NCI-H446 (cell line): ENCODE measurements at regions not wholly inside any gene's neighbourhood (a gene's known extent, or its start where the extent isn't known, plus 50 kb on each side); places are given as distances from the start of the nearest gene placed in this dataset.

Source experiments
- DNase-seq, 2 experiments: peaks; one replicate each; lab custom pipeline; 2025; lab: John Stamatoyannopoulos, UW

- DNase-seq, result no peak
Measured at GRCh38 chr2:128450211-128451024, 131.8 kb upstream of the HS6ST1 start.

GRCh38 chr2:128451084-128452023 lies 132.7 kb upstream of the HS6ST1 start:
- no peak for DNase-seq

- no peak for DNase-seq
Measured at GRCh38 chr2:128452024-128452411, 133.3 kb upstream of the HS6ST1 start.

DNA sequence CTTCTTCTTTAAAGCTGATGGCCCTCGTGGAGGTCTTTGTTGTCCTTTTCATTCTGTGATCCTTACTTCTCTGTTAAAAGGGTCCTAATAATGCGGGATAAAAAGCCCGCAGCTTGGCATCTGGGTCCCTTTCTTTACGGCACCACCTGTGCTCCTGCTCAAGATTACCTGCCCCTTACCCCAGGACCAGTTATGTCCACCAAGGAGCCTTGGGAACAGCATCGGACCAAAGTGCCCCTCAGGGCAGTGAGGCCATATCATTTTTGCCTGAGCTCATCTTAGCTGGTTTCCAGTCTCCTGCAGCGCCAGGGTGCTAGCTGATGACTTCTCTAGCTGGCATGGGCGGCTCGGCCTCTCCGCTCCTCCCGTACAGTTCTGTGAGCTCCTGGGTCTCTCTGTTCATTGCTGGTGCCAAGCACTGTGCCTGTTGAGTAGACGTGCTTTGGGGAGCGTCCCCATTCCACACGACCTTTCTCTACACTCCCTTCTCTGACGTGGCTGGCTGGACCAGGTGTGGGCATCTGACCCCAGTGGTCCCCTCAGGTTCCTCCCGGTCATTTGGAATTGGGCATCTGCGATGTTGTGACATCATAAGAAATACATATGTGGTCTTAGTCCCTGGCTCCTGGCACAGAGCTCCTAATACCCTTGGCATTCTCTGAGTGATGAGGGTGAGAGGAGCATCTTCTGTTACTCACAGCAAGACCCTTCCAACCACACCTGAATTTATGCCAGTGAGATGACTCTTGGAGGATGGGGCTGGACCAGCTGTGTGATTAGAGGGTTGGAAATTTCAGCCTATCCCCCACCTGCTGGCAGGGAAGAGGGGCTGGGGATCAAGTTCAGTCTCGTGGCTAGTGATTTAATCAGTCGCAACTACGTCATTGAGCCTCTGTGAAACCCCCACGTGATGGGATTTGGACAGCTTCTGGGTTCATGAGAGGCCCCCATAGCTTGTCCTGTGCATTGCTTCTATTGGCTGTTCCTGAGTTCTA lies 134.2 kb upstream of the HS6ST1 start:
- DNase-seq, result no peak

DNA sequence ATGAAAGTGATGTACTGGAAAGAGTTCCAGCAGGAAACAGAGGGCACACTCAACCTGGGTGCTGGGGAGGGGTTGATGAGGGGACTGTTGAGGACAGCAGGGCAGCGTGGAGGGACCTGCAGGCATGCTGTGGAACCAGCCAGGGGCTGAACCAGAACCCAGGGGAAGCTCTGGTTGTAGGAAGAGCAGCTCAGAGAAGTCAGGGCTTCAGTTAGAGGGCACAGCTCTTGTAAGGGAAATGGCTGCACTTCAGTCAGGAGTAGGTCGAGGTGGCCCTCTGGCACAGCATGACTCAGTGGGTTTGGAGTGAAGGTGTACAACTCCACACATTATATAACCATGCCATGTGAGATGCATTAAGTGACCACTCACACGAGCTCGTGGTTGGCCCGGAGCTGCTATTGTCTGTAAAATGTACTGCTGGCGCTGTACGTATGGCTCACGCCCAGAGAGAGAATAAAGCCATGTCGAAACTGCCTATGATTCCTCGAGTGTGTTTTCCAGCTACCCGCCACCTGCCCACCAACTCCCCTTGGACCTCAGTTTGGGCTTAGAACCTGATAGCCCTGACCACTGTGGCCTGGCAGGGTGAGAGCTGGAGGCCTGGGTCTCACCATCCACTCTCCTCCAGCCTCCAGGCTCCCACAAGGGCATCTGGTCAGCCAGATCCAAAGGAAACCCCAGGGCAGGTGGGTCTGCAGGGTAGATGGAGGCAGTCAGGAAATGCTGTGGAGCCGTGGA lies 136.5 kb upstream of the HS6ST1 start:
- DNase-seq, result no peak

GRCh38 chr2:128455721-128456050 lies 137.0 kb upstream of the HS6ST1 start:
- DNase-seq, result no peak

- DNase-seq, result no peak
Measured at GRCh38 chr2:128456281-128456680, 137.6 kb upstream of the HS6ST1 start.

GRCh38 chr2:128457006-128457604 lies 138.4 kb upstream of the HS6ST1 start:
- no peak for DNase-seq

GRCh38 chr2:128457716-128458115 lies 139.0 kb upstream of the HS6ST1 start:
- DNase-seq, result no peak

- no peak for DNase-seq
Measured at GRCh38 chr2:128458505-128458904, 139.8 kb upstream of the HS6ST1 start.

GRCh38 chr2:128464456-128464855 lies 145.8 kb upstream of the HS6ST1 start:
- DNase-seq, result no peak

DNA sequence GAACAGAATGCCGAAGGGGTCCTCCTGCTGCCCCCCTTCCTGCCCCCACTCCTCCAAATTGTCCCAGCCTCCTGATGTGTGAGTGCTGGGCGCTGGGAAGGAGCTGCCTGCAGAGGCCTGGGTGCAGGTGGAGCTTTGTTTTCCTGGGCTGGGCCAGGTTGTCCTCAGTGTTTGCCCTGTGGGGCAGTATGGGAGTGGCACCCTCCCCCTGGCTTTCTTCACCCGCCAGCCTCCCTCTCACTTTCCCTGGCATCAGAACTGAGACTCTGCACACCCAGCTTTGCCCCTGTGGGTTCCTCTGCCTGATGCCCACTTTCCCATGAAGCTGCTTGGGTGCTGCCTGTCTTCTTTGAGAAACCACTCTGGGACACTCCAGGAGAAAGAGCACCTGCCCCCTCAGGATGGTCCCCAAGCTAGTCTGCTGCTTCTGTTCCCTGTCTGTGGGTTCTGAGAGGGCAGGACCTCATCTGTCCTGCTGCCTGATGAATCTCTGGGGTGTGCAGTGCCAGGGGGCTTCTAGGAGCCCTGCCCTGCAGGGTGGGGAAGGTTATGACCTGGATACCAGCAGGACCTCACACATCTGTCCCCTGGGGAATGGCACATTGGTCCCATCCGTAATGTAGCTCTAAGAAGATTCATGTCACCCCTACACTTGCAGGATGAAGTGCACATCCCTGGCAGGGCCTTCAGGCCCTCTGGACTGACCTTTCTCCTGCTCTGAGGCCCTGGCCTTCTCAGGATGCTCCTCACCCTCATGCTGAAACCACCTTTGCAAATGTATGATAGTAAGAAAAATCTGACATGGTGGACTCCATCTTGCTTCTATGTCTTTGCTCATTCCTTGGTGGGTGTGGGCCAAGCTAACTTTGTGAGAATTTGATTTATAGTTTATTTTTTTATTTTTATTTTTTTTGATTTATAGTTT lies 146.8 kb upstream of the HS6ST1 start:
- DNase-seq, result no peak

GRCh38 chr2:128466376-128466775 lies 147.7 kb upstream of the HS6ST1 start:
- peak; percentile 37 to 77 for DNase-seq

GRCh38 chr2:128466776-128467175 lies 148.1 kb upstream of the HS6ST1 start:
- DNase-seq, result no peak

- DNase-seq, result peak; percentile 16 to 68
Measured at GRCh38 chr2:128467321-128467969, 148.8 kb upstream of the HS6ST1 start.

- no peak for DNase-seq
Measured at GRCh38 chr2:128468186-128468920, 149.7 kb upstream of the HS6ST1 start.

DNA sequence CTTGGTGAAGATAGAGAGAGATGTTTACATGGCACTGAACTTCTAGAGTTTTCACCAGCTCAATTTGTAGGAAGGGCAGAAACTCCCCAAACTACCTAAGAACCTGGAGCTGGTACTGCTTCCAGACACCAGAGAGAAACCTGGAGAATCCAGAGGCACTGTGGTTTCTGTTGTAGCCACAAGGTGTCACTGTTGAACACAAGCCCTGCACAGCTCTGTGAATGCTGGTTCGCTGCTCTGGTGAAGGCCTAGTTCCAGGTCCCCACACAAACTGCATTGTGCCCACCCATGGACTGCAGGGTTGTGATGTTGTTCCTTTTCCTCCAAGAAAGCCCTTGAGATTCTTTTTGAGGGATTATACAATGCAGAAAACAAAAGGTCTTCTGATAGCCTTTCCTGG lies 150.5 kb upstream of the HS6ST1 start:
- DNase-seq, result no peak

DNA sequence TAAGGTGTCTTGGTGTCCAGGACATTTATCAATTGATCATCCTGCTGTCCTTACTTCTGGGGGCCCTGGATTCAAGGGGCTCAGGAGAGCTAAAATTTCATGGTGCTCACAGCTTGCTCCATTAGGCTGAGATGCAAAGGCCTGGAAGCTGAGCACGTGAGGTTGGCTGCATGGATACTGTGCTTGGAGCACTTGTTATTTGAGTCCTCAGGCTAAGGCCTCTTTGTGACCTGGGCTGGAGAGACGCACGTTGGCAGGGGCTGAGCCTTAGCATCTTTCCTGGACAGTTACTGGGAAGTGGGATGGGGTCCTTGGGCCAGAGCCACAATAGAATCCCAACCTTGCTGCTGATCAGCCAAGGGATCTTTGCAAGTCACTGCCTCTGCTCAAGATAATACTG lies 151.2 kb upstream of the HS6ST1 start:
- no peak for DNase-seq
